ENCODE measurements at regions not wholly inside any gene's neighbourhood (a gene's known extent, or its start where the extent isn't known, plus 50 kb on each side); places are given as distances from the start of the nearest gene placed in this dataset.

DNA sequence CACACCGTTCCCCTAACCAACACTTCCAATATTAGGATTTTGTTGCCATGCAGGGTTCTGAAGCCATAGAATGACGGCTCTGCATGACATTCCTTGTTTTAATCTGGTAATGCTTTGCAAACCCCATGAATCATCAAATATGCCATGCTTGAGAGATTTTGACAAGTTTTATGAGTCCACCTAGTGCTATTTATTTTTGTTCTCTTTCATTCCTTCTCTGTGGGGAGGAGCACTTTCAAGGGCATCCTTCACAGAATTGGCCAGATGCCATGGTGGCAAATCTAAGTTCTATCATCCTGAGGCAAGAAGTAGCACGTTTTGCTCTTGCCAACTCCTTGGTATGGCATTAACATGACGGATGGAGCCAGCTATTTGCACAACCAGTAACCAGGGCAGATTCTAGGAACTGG is 268.4 kb downstream of the FAM76B start:
- H3K14ac ChIP-seq (ENCODE audit: insufficient read length), result no peak overlapping the region
- H2BK15ac ChIP-seq (ENCODE audit: low read length), result no peak overlapping the region
- no peak overlapping the region for H4K5ac ChIP-seq (ENCODE audit: insufficient read length, low read depth, low read length)
- H3K4me1 ChIP-seq (replicated peaks in 1 of 4; ENCODE audit: control insufficient read depth in 3 of 4, insufficient read depth in 4 of 4, low read length in 3 of 4), result peaks cover 0 to 3% (median 1%) of the 10 kb centered on the region in 4 experiments; a peak in 2 of 7 replicates
- H3K79me1 ChIP-seq (ENCODE audit: low read depth, low read length), result no peaks in the 10 kb centered on the region
- ChIA-PET POLR2A (ENCODE audit: partially characterized antibody) (no interaction called here), CTCF (ENCODE audit: partially characterized antibody) (no interaction called here)
- H2BK120ac ChIP-seq (replicated peaks; ENCODE audit: low read depth, low read length), result no peak overlapping the region
- no peak overlapping the region for H4K91ac ChIP-seq (replicated peaks; ENCODE audit: insufficient read length, low read length)
- DNase-seq (ENCODE audit: low read depth in 1 of 2, low spot score in 2 of 2) (no peak), FAIRE-seq (no peak)
- H3K4me3 ChIP-seq (ENCODE audit: extremely low read depth in 1 of 4, insufficient read depth in 2 of 4, low read depth in 3 of 4, low read length in 4 of 4), result no peak overlapping the region
- H2BK12ac ChIP-seq (ENCODE audit: low read depth, low read length), result no peak overlapping the region
- H3K4ac ChIP-seq (replicated peaks; ENCODE audit: insufficient read length, low read depth, low read length), result no peak overlapping the region
- H4K20me1 ChIP-seq (replicated peaks in 1 of 2; ENCODE audit: control insufficient read depth in 1 of 2, insufficient read depth in 2 of 2, low read length in 2 of 2), result no peaks in the 10 kb centered on the region
- H2BK5ac ChIP-seq (ENCODE audit: low read depth, low read length), result no peak overlapping the region
- H3K27ac ChIP-seq (ENCODE audit: low read depth, low read length), result no peak overlapping the region
- H3K36me3 ChIP-seq (ENCODE audit: control insufficient read depth in 2 of 4, insufficient read depth in 4 of 4, low read length in 3 of 4), result no peaks in the 10 kb centered on the region
- H3K4me2 ChIP-seq (ENCODE audit: insufficient read depth in 1 of 2, low read depth in 2 of 2, low read length in 2 of 2), result no peak overlapping the region
- no peak overlapping the region for H3K23ac ChIP-seq (ENCODE audit: insufficient read length)
- H3K27me3 ChIP-seq (replicated peaks in 1 of 4; ENCODE audit: control insufficient read depth in 3 of 4, extremely low read depth in 1 of 4, insufficient read depth in 3 of 4, low read length in 3 of 4), result no peaks in the 10 kb centered on the region
- no peak overlapping the region for H2BK20ac ChIP-seq (ENCODE audit: low read length)
- H3K79me2 ChIP-seq (ENCODE audit: control insufficient read depth in 1 of 2, insufficient read depth in 2 of 2, low read length in 2 of 2), result no peaks in the 10 kb centered on the region
- no peak overlapping the region for H2AFZ ChIP-seq (ENCODE audit: low read length)
- 88% methylated on average over 4 of the region's 4 CpGs; no CpG with 5 or more reads in 1 of the 2 experiments for WGBS, 2 experiments (ENCODE audit: extremely low coverage in 1 of 2, insufficient coverage in 1 of 2, insufficient read length in 1 of 2, insufficient replicate concordance in 2 of 2, low coverage in 1 of 2, low lambda C conversion rate in 2 of 2, missing lambda C conversion rate in 1 of 2)
- no peaks in the 10 kb centered on the region for H3K23me2 ChIP-seq (ENCODE audit: low read depth, low read length)
- no peak overlapping the region for H3K18ac ChIP-seq (ENCODE audit: extremely low read depth, low read length)
- H2AK5ac ChIP-seq (ENCODE audit: low read depth, low read length), result no peak overlapping the region
- no peaks in the 10 kb centered on the region for H3K9me3 ChIP-seq (ENCODE audit: insufficient read depth in 2 of 2, low read depth in 1 of 2, low read length in 1 of 2)
- no peak overlapping the region for H4K8ac ChIP-seq (ENCODE audit: extremely low read depth, insufficient read depth, low read length)
- H3K56ac ChIP-seq (replicated peaks; ENCODE audit: insufficient read length, low read depth, low read length), result no peak overlapping the region
- H3K9ac ChIP-seq (replicated peaks in 1 of 4; ENCODE audit: extremely low read depth in 1 of 4, low read depth in 3 of 4, low read length in 3 of 4), result no peak overlapping the region
- TF ChIP-seq CEBPB (IDR thresholded peaks at IDR 0.05; ENCODE audit: low read depth, low read length), result no peak
- TF ChIP-seq, protein P1, sequence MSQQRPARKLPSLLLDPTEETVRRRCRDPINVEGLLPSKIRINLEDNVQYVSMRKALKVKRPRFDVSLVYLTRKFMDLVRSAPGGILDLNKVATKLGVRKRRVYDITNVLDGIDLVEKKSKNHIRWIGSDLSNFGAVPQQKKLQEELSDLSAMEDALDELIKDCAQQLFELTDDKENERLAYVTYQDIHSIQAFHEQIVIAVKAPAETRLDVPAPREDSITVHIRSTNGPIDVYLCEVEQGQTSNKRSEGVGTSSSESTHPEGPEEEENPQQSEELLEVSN (IDR thresholded peaks at IDR 0.05), result no peak
- no peak for TF ChIP-seq CHD1 (IDR thresholded peaks at IDR 0.05; ENCODE audit: low read depth, low read length)
- TF ChIP-seq TAF7 (optimal IDR thresholded peaks at IDR 0.05; ENCODE audit: borderline replicate concordance, low read depth, low read length), result no peak
- TF ChIP-seq SIN3A (conservative IDR thresholded peaks at IDR 0.05 in 1 of 2, IDR thresholded peaks at IDR 0.05 in 1 of 2; ENCODE audit: low read depth in 1 of 2, low read length in 2 of 2), result no peak
- TF ChIP-seq, protein P2, sequence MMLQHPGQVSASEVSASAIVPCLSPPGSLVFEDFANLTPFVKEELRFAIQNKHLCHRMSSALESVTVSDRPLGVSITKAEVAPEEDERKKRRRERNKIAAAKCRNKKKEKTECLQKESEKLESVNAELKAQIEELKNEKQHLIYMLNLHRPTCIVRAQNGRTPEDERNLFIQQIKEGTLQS (IDR thresholded peaks at IDR 0.05; ENCODE audit: insufficient read depth, low read depth, low read length), result no peak
- TF ChIP-seq RXRA (IDR thresholded peaks at IDR 0.05; ENCODE audit: insufficient read depth, low read depth, low read length), result no peak
- no peak for TF ChIP-seq RNF2 (IDR thresholded peaks at IDR 0.05; ENCODE audit: borderline replicate concordance, low read depth, low read length, missing control alignments, poor library complexity, severe bottlenecking)
- no peak for TF ChIP-seq BACH1 (IDR thresholded peaks at IDR 0.05; ENCODE audit: low read length)
- no peak for TF ChIP-seq GTF2F1 (IDR thresholded peaks at IDR 0.05; ENCODE audit: borderline replicate concordance, low read depth, low read length)
- no peak for TF ChIP-seq SRF (IDR thresholded peaks at IDR 0.05; ENCODE audit: low read depth, low read length)
- TF ChIP-seq SAP30 (IDR thresholded peaks at IDR 0.05; ENCODE audit: insufficient read depth, insufficient replicate concordance, low read length), result no peak
- no peak for TF ChIP-seq SUZ12 (IDR thresholded peaks at IDR 0.05; ENCODE audit: low read length)
